Right renal cortex interstitium (tissue), 3 donors: ENCODE measurements at regions not wholly inside any gene's neighbourhood (a gene's known extent, or its start where the extent isn't known, plus 50 kb on each side); places are given as distances from the start of the nearest gene placed in this dataset.
A peak's percentile ranks its signal among the peaks of the same experiment; 100 is the strongest.

ENCODE experiments used
- DNase-seq, 3 donors: peaks; one replicate each; pipeline ENCODE4 v3.0.0-alpha.2; 2013; ENCODE audit warnings: low read depth in 3 of 3, low spot score in 2 of 3

- no peak for DNase-seq
Measured at GRCh38 chr4:18390655-18391353, 369.2 kb upstream of the LCORL start.

- no peak for DNase-seq
Measured at GRCh38 chr4:18389115-18389514, 367.6 kb upstream of the LCORL start.

- DNase-seq: no peak
Measured at GRCh38 chr4:18388039-18388438, 366.5 kb upstream of the LCORL start.

- DNase-seq: no peak
Measured at GRCh38 chr4:18381186-18381585, 359.6 kb upstream of the LCORL start.

GRCh38 chr4:18369561-18369960, 348.0 kb upstream of the LCORL start:
- DNase-seq: no peak

GRCh38 chr4:18366892-18367291, 345.3 kb upstream of the LCORL start:
- no peak for DNase-seq

GRCh38 chr4:18366136-18366535, 344.6 kb upstream of the LCORL start:
- DNase-seq: no peak

GRCh38 chr4:18343581-18343980, 322.0 kb upstream of the LCORL start:
- DNase-seq: no peak

- no peak for DNase-seq
Measured at GRCh38 chr4:18342847-18343246, 321.3 kb upstream of the LCORL start.

GRCh38 chr4:18321956-18322530, 300.5 kb upstream of the LCORL start:
- no peak for DNase-seq

GRCh38 chr4:18319431-18319830, 297.9 kb upstream of the LCORL start:
- no peak for DNase-seq

- peak in 1 of 3 donors; percentile 23 for DNase-seq
Measured at GRCh38 chr4:18318682-18319388, 297.3 kb upstream of the LCORL start.

GRCh38 chr4:18314731-18315130, 293.2 kb upstream of the LCORL start:
- DNase-seq: no peak

GRCh38 chr4:18297684-18298083, 276.1 kb upstream of the LCORL start:
- no peak for DNase-seq

- DNase-seq: no peak
Measured at GRCh38 chr4:18296411-18296810, 274.9 kb upstream of the LCORL start.

GRCh38 chr4:18294846-18295245, 273.3 kb upstream of the LCORL start:
- no peak for DNase-seq

GRCh38 chr4:18294021-18294420, 272.5 kb upstream of the LCORL start:
- no peak for DNase-seq

- no peak for DNase-seq
Measured at GRCh38 chr4:18292411-18292810, 270.9 kb upstream of the LCORL start.

- no peak for DNase-seq
Measured at GRCh38 chr4:18291981-18292380, 270.4 kb upstream of the LCORL start.

GRCh38 chr4:18291256-18291655, 269.7 kb upstream of the LCORL start:
- DNase-seq: no peak

- no peak for DNase-seq
Measured at GRCh38 chr4:18285357-18285756, 263.8 kb upstream of the LCORL start.

GRCh38 chr4:18278244-18278643, 256.7 kb upstream of the LCORL start:
- DNase-seq: no peak
